T47D (cell line): ENCODE measurements at regions not wholly inside any gene's neighbourhood (a gene's known extent, or its start where the extent isn't known, plus 50 kb on each side); places are given as distances from the start of the nearest gene placed in this dataset.

Experiments used
- DNase-seq, 2 experiments: peaks; one replicate each; pipeline versions ENCODE4 v3.0.0 to v3.0.0-alpha.2; 2011 to 2012; ENCODE audit warnings: low read depth in 1 of 2, low spot score in 1 of 2
- JUND ChIP-seq: IDR thresholded peaks from 2 replicates; pipeline ENCODE4 v1.6.1; 2012; ENCODE audit warnings: low read depth
- in situ Hi-C: cut with HindIII; loops from 2 replicates; pipeline ENCODE4 v1.10.0; 2016; ENCODE audit warnings: low sequenced_read_pairs, low pct_unique_long_range_greater_than_20kb

GRCh38 chr5:117794847-117795246 lies 1193.5 kb downstream of the DTWD2 start:
- no peak for DNase-seq
- in situ Hi-C loops, result no loop called here
- TF ChIP-seq JUND, result no peak

- TF ChIP-seq JUND, result no peak
- DNase-seq, result no peak
- in situ Hi-C loops, result no loop called here
Measured at GRCh38 chr5:117793963-117794362, 1194.4 kb downstream of the DTWD2 start.

GRCh38 chr5:117792476-117792875 lies 1195.9 kb downstream of the DTWD2 start:
- TF ChIP-seq JUND, result no peak
- in situ Hi-C loops, result no loop called here
- DNase-seq, result no peak

GRCh38 chr5:117788596-117788995 lies 1199.8 kb downstream of the DTWD2 start:
- peak in 1 of 2 experiments; percentile 3 for DNase-seq
- in situ Hi-C loops, result no loop called here
- TF ChIP-seq JUND, result no peak

- no peak for DNase-seq
- in situ Hi-C loops, result no loop called here
- no peak for TF ChIP-seq JUND
Measured at GRCh38 chr5:117779171-117779570, 1204.5 kb upstream of the SEMA6A start.

- no peak for DNase-seq
- in situ Hi-C loops, result no loop called here
- TF ChIP-seq JUND, result no peak
Measured at GRCh38 chr5:117776977-117777376, 1202.4 kb upstream of the SEMA6A start.

GRCh38 chr5:117769877-117770276 lies 1195.3 kb upstream of the SEMA6A start:
- no peak for DNase-seq
- TF ChIP-seq JUND, result no peak
- in situ Hi-C loops, result no loop called here

- in situ Hi-C loops, result no loop called here
- TF ChIP-seq JUND, result no peak
- DNase-seq, result no peak
Measured at GRCh38 chr5:117763271-117763670, 1188.6 kb upstream of the SEMA6A start.

DNA sequence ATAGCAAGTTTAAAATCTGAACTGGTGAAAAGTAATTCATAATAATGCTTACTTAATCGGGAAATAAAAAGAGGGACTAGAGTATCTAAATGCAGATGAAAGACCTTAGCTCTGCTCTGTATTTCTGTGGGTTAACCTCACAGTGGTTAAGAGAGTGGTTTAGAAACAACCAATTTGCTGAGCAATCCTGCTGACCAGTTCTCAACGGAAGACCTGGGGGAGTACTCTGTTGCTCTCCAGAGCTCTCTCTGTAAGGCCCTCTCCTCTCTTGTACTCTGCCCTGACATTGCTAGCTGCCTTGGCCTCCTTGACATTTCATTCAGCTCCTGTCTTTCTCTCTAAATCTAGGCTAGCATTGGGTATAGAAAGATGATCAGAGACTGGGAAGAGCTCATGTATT lies 1186.6 kb upstream of the SEMA6A start:
- no peak for TF ChIP-seq JUND
- in situ Hi-C loops, result no loop called here
- no peak for DNase-seq

DNA sequence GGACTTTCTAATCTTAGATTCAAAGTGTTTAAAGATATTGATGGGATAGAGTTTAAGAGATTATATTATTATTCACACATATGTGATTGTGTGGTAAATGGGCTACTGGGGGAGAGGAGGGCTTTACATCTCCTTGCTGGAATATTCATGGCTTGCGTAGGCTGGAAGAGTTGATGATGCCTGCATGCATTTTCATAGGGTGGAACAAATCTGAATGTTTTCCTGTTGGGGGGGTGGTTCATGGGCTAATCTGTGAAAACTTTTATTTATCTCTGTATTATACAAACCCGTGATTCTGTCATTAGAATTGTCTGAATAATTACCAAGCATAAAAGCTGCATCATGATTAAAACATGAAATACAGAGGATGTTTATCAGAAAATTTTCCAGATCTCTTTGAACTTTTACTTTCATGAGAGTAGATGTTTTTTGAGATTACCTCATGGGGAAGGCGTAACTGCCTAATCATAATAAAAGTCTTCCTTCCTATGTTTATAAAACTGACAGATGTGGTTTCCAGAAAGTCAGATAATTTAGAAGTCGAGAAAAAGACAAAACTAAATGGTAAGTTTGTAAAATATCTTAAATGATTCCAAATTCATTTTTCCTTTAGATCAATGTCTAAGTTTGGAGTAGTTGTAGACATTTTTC lies 1185.4 kb upstream of the SEMA6A start:
- TF ChIP-seq JUND, result no peak
- in situ Hi-C loops, result no loop called here
- DNase-seq, result no peak

DNA sequence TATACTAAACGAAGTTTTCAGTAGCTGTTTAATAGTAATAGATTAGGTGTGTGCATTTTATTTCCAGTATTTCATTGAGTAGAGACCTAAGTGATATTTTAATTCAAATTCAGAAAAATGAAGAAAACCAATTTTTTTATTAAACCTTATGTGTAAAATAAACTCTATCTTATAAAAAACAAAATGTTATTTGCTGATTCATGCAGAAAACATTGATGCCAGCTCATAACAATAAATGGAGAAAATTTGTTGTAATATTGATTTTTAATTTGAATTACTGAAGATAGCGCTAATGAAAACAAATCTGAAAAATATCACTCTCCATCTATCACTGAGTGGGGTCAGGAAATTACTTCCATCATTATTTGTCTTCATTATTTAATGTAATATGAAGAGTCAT lies 1177.8 kb upstream of the SEMA6A start:
- in situ Hi-C loops, result no loop called here
- TF ChIP-seq JUND, result no peak
- DNase-seq, result no peak

GRCh38 chr5:117748336-117748735 lies 1173.7 kb upstream of the SEMA6A start:
- TF ChIP-seq JUND, result no peak
- in situ Hi-C loops, result no loop called here
- DNase-seq, result no peak

- no peak for DNase-seq
- in situ Hi-C loops, result no loop called here
- TF ChIP-seq JUND, result no peak
Measured at GRCh38 chr5:117743337-117743736, 1168.7 kb upstream of the SEMA6A start.

DNA sequence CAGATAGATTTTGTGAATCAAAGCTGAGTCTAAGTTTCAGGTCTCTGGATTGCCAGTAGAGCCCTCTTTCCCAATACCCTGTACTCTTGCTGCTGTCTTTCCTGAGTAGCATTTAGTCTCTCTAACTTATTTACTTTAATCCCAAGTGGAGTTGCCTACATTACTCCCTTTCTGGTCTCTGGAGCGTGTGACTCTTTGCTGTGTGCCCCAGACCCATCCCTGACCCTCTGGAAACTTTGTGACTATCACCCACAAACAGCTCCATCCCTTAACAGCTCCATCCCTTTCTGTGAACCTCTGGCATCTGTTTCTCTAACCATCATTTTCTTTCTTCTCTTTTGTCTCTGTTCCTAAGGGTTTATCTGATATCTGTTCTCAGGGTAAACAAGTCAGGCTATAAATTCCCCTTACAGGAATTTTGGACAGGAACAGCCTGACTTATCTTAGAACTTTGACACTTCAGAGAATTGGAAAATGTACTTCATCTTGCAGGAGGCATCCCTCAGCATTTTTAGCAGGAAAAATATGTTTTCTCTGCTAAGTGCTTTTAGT lies 1167.1 kb upstream of the SEMA6A start:
- TF ChIP-seq JUND, result no peak
- DNase-seq, result no peak
- in situ Hi-C loops, result no loop called here
